Tibial nerve (tissue), 4 donors: ENCODE measurements at regions not wholly inside any gene's neighbourhood (a gene's known extent, or its start where the extent isn't known, plus 50 kb on each side); places are given as distances from the start of the nearest gene placed in this dataset.
"Not testable (repeated sequence)": the region's sequence is repeated elsewhere in the genome, so short reads cannot be mapped to it uniquely, and the experiment has no call there.

Source experiments
- EP300 ChIP-seq, 2 donors: sonication (generic); formaldehyde crosslinking; IDR thresholded peaks; one replicate each; pipeline ENCODE4 v1.6.1; 2017; ENCODE audit warnings: antibody characterized with exemption in 2 of 2, mild to moderate bottlenecking in 1 of 2
- POLR2A ChIP-seq, 2 donors: fragments of 450-650 bp; IDR thresholded peaks; one replicate each; pipeline ENCODE4 v1.6.1; 2017; ENCODE audit warnings: antibody characterized with exemption in 2 of 2, mild to moderate bottlenecking in 2 of 2, moderate library complexity in 2 of 2
- TF ChIP-seq, protein P1 (sequence below), 5 experiments: fragments of 200-600 bp in 3 of 5; fragments of 450-650 bp in 2 of 5; sonication (generic) in 3 of 5; IDR thresholded peaks; one replicate each; pipeline ENCODE4 v1.5.1; 2016 to 2019; ENCODE audit warnings: antibody characterized with exemption in 5 of 5, mild to moderate bottlenecking in 3 of 5, moderate library complexity in 2 of 5

DNA sequence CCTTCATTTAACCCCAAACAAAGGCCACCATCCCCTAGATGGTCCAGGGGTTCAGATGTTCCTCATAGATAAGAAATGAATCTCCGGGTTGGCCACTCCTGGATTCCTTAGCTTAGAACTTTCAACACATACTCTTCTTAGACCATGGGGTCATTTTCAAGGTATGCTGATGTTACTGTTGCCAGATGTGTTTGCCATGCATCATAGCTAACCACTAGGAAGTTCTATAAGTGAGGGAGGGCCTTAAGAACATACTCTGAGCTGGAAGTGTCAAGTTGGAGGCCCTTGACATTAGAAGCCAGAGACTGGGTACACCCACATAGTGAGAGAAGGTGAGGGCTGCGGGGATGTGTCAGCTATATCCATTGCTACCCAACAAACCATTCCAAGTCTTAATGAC lies 62.7 kb upstream of the SPDYE9 start:
- not testable (repeated sequence) for TF ChIP-seq POLR2A, EP300 (IDR thresholded peaks at IDR 0.05)
- TF ChIP-seq, protein P1, sequence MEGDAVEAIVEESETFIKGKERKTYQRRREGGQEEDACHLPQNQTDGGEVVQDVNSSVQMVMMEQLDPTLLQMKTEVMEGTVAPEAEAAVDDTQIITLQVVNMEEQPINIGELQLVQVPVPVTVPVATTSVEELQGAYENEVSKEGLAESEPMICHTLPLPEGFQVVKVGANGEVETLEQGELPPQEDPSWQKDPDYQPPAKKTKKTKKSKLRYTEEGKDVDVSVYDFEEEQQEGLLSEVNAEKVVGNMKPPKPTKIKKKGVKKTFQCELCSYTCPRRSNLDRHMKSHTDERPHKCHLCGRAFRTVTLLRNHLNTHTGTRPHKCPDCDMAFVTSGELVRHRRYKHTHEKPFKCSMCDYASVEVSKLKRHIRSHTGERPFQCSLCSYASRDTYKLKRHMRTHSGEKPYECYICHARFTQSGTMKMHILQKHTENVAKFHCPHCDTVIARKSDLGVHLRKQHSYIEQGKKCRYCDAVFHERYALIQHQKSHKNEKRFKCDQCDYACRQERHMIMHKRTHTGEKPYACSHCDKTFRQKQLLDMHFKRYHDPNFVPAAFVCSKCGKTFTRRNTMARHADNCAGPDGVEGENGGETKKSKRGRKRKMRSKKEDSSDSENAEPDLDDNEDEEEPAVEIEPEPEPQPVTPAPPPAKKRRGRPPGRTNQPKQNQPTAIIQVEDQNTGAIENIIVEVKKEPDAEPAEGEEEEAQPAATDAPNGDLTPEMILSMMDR (IDR thresholded peaks at IDR 0.05), result not testable (repeated sequence)
